ENCODE measurements at regions not wholly inside any gene's neighbourhood (a gene's known extent, or its start where the extent isn't known, plus 50 kb on each side); places are given as distances from the start of the nearest gene placed in this dataset.
"Not testable (repeated sequence)": the region's sequence is repeated elsewhere in the genome, so short reads cannot be mapped to it uniquely, and the experiment has no call there.

- no peak overlapping the region for H3K4me3 ChIP-seq
- no peak overlapping the region for H3K27ac ChIP-seq
- WGBS, 10 experiments = 20 to 100% (median 78%) methylated on average over 1 to 4 of the region's 5 CpGs; no CpG with 5 or more reads in 1 of the 10 experiments
- peaks cover 3 to 5% of the 10 kb centered on the region in 2 donors for H3K4me1 ChIP-seq (replicated peaks in 1 of 2)
- ATAC-seq (replicated peaks in 6 of 8) = no peak
- in situ Hi-C loops (cut with MboI; ENCODE audit: low pct_unique_long_range_greater_than_20kb in 2 of 9, low sequenced_read_pairs in 9 of 9, unreplicated experiment in 9 of 9) = loop anchor here in 1 of 9 experiments (10.0 kb wide), 1 partner anchor 65 kb away; no protein-coding TSS in a partner anchor
Observed at GRCh38 chr16:59459806-59460205, 725.7 kb upstream of the GOT2 start.

GRCh38 chr16:59455497-59455896 lies 721.4 kb upstream of the GOT2 start:
- H3K27ac ChIP-seq = no peak overlapping the region
- in situ Hi-C loops (cut with MboI; ENCODE audit: low pct_unique_long_range_greater_than_20kb in 2 of 9, low sequenced_read_pairs in 9 of 9, unreplicated experiment in 9 of 9) = no loop called here
- peaks cover 3 to 5% of the 10 kb centered on the region in 2 donors for H3K4me1 ChIP-seq (replicated peaks in 1 of 2)
- WGBS, 10 experiments = 0 to 100% (median 67%) methylated on average over 1 of the region's 1 CpG; no CpG with 5 or more reads in 1 of the 10 experiments
- peak in 4 of 8 experiments; percentile 50 to 67 (median 57) for ATAC-seq (replicated peaks in 6 of 8)
- H3K4me3 ChIP-seq = no peak overlapping the region

- in situ Hi-C loops (cut with MboI; ENCODE audit: low pct_unique_long_range_greater_than_20kb in 2 of 9, low sequenced_read_pairs in 9 of 9, unreplicated experiment in 9 of 9) = not testable (repeated sequence)
Observed at GRCh38 chr16:59450513-59450912, 716.4 kb upstream of the GOT2 start.

GRCh38 chr16:59440502-59440901 lies 706.4 kb upstream of the GOT2 start:
- 0 to 82% (median 61%) methylated on average over 1 to 2 of the region's 2 CpGs; no CpG with 5 or more reads in 6 of the 10 experiments for WGBS, 10 experiments
- no peak for ATAC-seq (replicated peaks in 6 of 8)
- peaks cover 0 to 11% of the 10 kb centered on the region in 2 donors for H3K4me1 ChIP-seq (replicated peaks in 1 of 2)
- in situ Hi-C loops (cut with MboI; ENCODE audit: low pct_unique_long_range_greater_than_20kb in 2 of 9, low sequenced_read_pairs in 9 of 9, unreplicated experiment in 9 of 9) = no loop called here
- no peak overlapping the region for H3K27ac ChIP-seq
- H3K4me3 ChIP-seq = no peak overlapping the region

More at GRCh38 chr16:59450513-59450912, 716.4 kb upstream of the GOT2 start:
- H3K27ac ChIP-seq; H3K4me3 ChIP-seq; ATAC-seq (replicated peaks in 6 of 8); H3K4me1 ChIP-seq (replicated peaks in 1 of 2): not testable (repeated sequence)
- 5 to 96% (median 94%) methylated on average over 3 to 5 of the region's 5 CpGs; no CpG with 5 or more reads in 3 of the 10 experiments for WGBS, 10 experiments

GRCh38 chr16:59432896-59433295 lies 698.8 kb upstream of the GOT2 start:
- WGBS, 10 experiments = 11 to 80% (median 70%) methylated on average over 2 to 3 of the region's 3 CpGs; no CpG with 5 or more reads in 4 of the 10 experiments
- H3K27ac ChIP-seq = no peak overlapping the region
- H3K4me3 ChIP-seq = no peak overlapping the region
- peak in 1 of 8 experiments; percentile 29 for ATAC-seq (replicated peaks in 6 of 8)
- no peaks in the 10 kb centered on the region for H3K4me1 ChIP-seq (replicated peaks in 1 of 2)
- in situ Hi-C loops (cut with MboI; ENCODE audit: low pct_unique_long_range_greater_than_20kb in 2 of 9, low sequenced_read_pairs in 9 of 9, unreplicated experiment in 9 of 9) = no loop called here

GRCh38 chr16:59432276-59432675 lies 698.2 kb upstream of the GOT2 start:
- Histone ChIP-seq H3K27ac (no peak overlapping the region), H3K4me3 (no peak overlapping the region), H3K4me1 (replicated peaks in 1 of 2) (no peaks in the 10 kb centered on the region)
- in situ Hi-C loops (cut with MboI; ENCODE audit: low pct_unique_long_range_greater_than_20kb in 2 of 9, low sequenced_read_pairs in 9 of 9, unreplicated experiment in 9 of 9) = no loop called here
- no peak for ATAC-seq (replicated peaks in 6 of 8)
- WGBS, 10 experiments = 0 to 89% (median 60%) methylated on average over 1 of the region's 1 CpG; no CpG with 5 or more reads in 2 of the 10 experiments

GRCh38 chr16:59424714-59425273 lies 690.7 kb upstream of the GOT2 start:
- ATAC-seq (replicated peaks in 6 of 8) = peak in 5 of 8 experiments; percentile 17 to 69 (median 55)
- in situ Hi-C loops (cut with MboI; ENCODE audit: low pct_unique_long_range_greater_than_20kb in 2 of 9, low sequenced_read_pairs in 9 of 9, unreplicated experiment in 9 of 9) = no loop called here
- Histone ChIP-seq H3K4me3 (no peak overlapping the region), H3K27ac (no peak overlapping the region), H3K4me1 (replicated peaks in 1 of 2) (peaks cover 0 to 12% of the 10 kb centered on the region in 2 donors)
- WGBS, 10 experiments = 0 to 71% (median 44%) methylated on average over 1 to 2 of the region's 2 CpGs; no CpG with 5 or more reads in 3 of the 10 experiments

DNA sequence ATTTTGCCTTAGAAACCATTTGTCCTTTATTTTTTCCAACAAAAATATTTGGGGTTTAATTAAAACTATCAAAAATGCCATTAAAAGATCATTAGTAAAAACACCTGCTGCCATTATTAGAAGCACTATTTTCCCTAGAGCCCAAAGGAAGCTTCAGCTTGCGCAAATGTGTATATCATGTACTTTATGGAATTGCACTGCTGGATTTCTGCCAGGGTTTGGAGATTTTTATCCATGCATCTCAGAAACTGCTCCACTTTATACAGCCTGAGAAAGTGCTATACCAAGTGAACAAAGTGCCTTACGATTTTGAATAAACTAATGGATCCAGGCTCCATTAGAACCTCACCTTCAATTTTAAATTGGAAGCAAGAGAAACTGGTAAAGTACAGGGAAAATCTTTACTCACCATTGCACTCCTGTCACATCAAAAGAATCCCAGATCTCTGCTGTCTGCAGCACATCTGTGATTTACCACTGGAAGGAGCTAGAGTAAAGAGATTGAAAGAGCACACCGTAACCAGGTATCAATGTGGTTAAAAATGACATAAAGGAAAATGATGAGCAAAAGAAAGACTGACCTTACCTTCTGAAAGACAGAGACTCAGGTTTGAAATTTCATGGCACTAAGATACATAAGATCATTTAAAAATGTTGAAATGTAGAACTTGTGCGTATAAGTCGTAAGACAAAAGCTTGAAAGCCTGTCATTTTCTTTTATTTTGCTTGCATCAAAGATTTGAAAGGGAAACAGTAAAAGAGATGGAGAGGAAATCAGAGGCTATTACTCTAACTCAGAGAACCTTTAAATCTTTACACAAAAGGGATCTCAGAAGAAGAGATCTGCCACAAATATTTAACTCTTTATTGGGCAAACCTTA lies 678.1 kb upstream of the GOT2 start:
- no peak overlapping the region for H3K27ac ChIP-seq
- in situ Hi-C loops (cut with MboI; ENCODE audit: low pct_unique_long_range_greater_than_20kb in 2 of 9, low sequenced_read_pairs in 9 of 9, unreplicated experiment in 9 of 9) = no loop called here
- peak in 7 of 8 experiments; percentile 52 to 83 (median 72) for ATAC-seq (replicated peaks in 6 of 8)
- H3K4me3 ChIP-seq = no peak overlapping the region
- WGBS, 10 experiments = 0 to 97% (median 60%) methylated on average over 2 to 5 of the region's 5 CpGs
- no peaks in the 10 kb centered on the region for H3K4me1 ChIP-seq (replicated peaks in 1 of 2)

- WGBS, 10 experiments = 100% methylated on average over 1 of the region's 1 CpG; no CpG with 5 or more reads in 9 of the 10 experiments
- no peak for ATAC-seq (replicated peaks in 6 of 8)
- no peak overlapping the region for H3K27ac ChIP-seq
- in situ Hi-C loops (cut with MboI; ENCODE audit: low pct_unique_long_range_greater_than_20kb in 2 of 9, low sequenced_read_pairs in 9 of 9, unreplicated experiment in 9 of 9) = no loop called here
- H3K4me1 ChIP-seq (replicated peaks in 1 of 2) = no peaks in the 10 kb centered on the region
- no peak overlapping the region for H3K4me3 ChIP-seq
Observed at GRCh38 chr16:59410451-59410850, 676.3 kb upstream of the GOT2 start.

GRCh38 chr16:59405802-59406201 lies 671.7 kb upstream of the GOT2 start:
- in situ Hi-C loops (cut with MboI; ENCODE audit: low pct_unique_long_range_greater_than_20kb in 2 of 9, low sequenced_read_pairs in 9 of 9, unreplicated experiment in 9 of 9) = no loop called here
- Histone ChIP-seq H3K4me3 (no peak overlapping the region), H3K4me1 (replicated peaks in 1 of 2) (no peaks in the 10 kb centered on the region), H3K27ac (no peak overlapping the region)
- ATAC-seq (replicated peaks in 6 of 8) = no peak
- WGBS, 10 experiments = 28 to 100% (median 73%) methylated on average over 1 to 2 of the region's 2 CpGs; no CpG with 5 or more reads in 3 of the 10 experiments

GRCh38 chr16:59404509-59404908 lies 670.4 kb upstream of the GOT2 start:
- 0 to 97% (median 77%) methylated on average over 2 of the region's 2 CpGs; no CpG with 5 or more reads in 3 of the 10 experiments for WGBS, 10 experiments
- in situ Hi-C loops (cut with MboI; ENCODE audit: low pct_unique_long_range_greater_than_20kb in 2 of 9, low sequenced_read_pairs in 9 of 9, unreplicated experiment in 9 of 9) = no loop called here
- no peak for ATAC-seq (replicated peaks in 6 of 8)

DNA sequence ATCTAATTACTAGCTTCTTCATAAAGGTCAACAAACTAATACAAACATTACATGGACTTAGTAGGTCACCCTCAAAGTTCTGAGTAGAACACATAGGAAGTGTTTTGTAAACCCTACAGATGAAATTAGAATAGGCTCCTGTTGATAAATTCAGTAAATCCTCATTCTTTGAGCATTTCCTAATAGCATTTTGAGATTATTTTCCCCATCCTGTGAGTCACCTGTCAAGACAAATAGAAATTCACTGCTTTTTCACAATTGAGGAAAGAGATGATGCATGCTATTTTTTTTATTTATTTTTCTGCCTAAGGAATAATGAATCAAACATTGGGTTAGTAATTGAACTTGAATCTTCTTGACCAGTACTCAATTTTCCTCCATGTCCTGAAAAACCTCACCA lies 666.7 kb upstream of the GOT2 start:
- Histone ChIP-seq H3K27ac (no peak overlapping the region), H3K4me3 (no peak overlapping the region), H3K4me1 (replicated peaks in 1 of 2) (no peaks in the 10 kb centered on the region)
- in situ Hi-C loops (cut with MboI; ENCODE audit: low pct_unique_long_range_greater_than_20kb in 2 of 9, low sequenced_read_pairs in 9 of 9, unreplicated experiment in 9 of 9) = no loop called here
- no peak for ATAC-seq (replicated peaks in 6 of 8)

More at GRCh38 chr16:59404509-59404908, 670.4 kb upstream of the GOT2 start:
- Histone ChIP-seq H3K27ac (no peak overlapping the region), H3K4me1 (replicated peaks in 1 of 2) (no peaks in the 10 kb centered on the region), H3K4me3 (no peak overlapping the region)

DNA sequence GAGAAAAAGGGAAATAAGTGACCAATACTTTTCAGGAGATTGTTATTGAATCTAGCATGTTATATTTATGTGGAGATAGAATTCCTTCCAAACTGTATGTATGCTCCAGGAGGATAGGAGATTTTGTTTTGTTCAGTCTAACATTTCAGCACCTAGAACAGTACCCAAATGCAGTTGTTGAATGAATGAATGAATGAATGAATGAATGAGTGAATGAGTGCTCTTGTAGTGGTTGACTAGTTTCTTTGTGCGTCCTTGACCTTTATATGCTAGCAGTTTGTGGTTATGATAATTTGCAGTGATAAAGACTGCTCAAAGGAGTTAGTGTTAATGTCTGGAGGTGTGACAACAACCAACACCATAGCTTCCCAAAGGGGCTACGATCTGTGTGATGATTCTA lies 663.5 kb upstream of the GOT2 start:
- WGBS, 10 experiments = 0 to 100% (median 71%) methylated on average over 1 to 2 of the region's 2 CpGs; no CpG with 5 or more reads in 3 of the 10 experiments
- H3K4me1 ChIP-seq (replicated peaks in 1 of 2) = peaks cover 0 to under 1% of the 10 kb centered on the region in 2 donors
- in situ Hi-C loops (cut with MboI; ENCODE audit: low pct_unique_long_range_greater_than_20kb in 2 of 9, low sequenced_read_pairs in 9 of 9, unreplicated experiment in 9 of 9) = no loop called here
- no peak overlapping the region for H3K4me3 ChIP-seq
- H3K27ac ChIP-seq = no peak overlapping the region
- ATAC-seq (replicated peaks in 6 of 8) = no peak
